PFSK-1 (cell line): ENCODE measurements at regions not wholly inside any gene's neighbourhood (a gene's known extent, or its start where the extent isn't known, plus 50 kb on each side); places are given as distances from the start of the nearest gene placed in this dataset.

Source experiments
- FOXP2 ChIP-seq: optimal IDR thresholded peaks from 2 replicates; pipeline ENCODE3; 2011; ENCODE audit warnings: borderline replicate concordance, control low read depth, inconsistent platforms; ENCODE audit not compliant: insufficient read depth; ENCODE audit errors: extremely low read length, extremely low read depth
- POLR2AphosphoS5 ChIP-seq: IDR thresholded peaks from 2 replicates; pipeline ENCODE4 v1.6.1; 2012; ENCODE audit warnings: low read depth, mild to moderate bottlenecking, control low read depth, low read length, moderate library complexity
- SIN3A ChIP-seq: IDR thresholded peaks from 2 replicates; pipeline ENCODE4 v1.6.1; 2012; ENCODE audit warnings: mild to moderate bottlenecking, low read length, moderate library complexity, borderline replicate concordance; ENCODE audit not compliant: insufficient read depth
- TAF1 ChIP-seq: IDR thresholded peaks from 2 replicates; pipeline ENCODE4 v1.6.1; 2012; ENCODE audit warnings: low read length, control low read depth, borderline replicate concordance; ENCODE audit not compliant: insufficient read depth
- TF ChIP-seq, protein P1 (sequence below), 2 experiments: IDR thresholded peaks; 2 replicates each; pipeline versions ENCODE4 v1.6.1 to v1.8.0; 2011 to 2012; ENCODE audit warnings: low read depth in 2 of 2, low read length in 2 of 2, control low read depth in 1 of 2, inconsistent platforms in 1 of 2, mild to moderate bottlenecking in 1 of 2, moderate library complexity in 1 of 2; ENCODE audit not compliant: insufficient read depth in 1 of 2

DNA sequence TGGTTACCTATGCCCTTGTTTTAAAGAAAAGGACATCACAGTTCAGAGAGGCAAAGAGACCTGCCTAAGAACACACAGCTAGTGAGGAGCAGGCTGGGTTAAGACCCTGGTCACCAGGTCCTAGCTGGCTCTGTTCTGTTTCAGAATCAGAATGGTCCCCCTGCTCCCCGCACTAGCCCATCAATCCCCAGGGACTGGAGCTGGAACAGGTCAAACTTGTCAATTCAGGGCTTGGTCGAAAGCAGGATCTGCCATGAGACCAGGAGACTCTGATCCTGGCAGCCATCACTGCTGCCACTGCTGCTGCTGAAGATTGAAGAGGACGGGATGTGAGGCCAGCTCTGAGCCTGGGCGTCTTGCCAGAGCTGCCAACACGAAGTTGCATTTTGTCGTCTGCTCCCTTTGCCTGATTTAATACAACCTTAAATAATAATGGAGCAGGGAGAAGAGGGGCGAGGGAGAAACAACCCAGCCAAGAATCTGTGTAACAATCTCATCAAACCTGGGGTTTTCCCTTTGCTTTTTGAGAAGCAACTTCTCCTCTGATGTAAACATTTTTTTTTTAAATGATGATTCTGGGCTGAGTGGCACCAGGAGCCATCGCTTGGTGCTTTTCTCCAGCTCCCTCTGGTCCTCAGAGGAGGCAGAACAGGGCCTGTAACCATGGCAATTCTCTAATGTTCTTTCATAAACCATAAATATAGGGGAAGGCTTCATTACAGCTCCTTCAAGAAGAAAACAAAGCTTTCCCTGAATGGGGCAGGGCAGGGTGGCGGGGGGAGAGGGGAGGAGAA is 119.0 kb upstream of the SORCS3 start:
- TF ChIP-seq POLR2AphosphoS5, result no peak
- no peak for TF ChIP-seq FOXP2
- no peak for TF ChIP-seq SIN3A
- no peak for TF ChIP-seq TAF1
- TF ChIP-seq, protein P1, sequence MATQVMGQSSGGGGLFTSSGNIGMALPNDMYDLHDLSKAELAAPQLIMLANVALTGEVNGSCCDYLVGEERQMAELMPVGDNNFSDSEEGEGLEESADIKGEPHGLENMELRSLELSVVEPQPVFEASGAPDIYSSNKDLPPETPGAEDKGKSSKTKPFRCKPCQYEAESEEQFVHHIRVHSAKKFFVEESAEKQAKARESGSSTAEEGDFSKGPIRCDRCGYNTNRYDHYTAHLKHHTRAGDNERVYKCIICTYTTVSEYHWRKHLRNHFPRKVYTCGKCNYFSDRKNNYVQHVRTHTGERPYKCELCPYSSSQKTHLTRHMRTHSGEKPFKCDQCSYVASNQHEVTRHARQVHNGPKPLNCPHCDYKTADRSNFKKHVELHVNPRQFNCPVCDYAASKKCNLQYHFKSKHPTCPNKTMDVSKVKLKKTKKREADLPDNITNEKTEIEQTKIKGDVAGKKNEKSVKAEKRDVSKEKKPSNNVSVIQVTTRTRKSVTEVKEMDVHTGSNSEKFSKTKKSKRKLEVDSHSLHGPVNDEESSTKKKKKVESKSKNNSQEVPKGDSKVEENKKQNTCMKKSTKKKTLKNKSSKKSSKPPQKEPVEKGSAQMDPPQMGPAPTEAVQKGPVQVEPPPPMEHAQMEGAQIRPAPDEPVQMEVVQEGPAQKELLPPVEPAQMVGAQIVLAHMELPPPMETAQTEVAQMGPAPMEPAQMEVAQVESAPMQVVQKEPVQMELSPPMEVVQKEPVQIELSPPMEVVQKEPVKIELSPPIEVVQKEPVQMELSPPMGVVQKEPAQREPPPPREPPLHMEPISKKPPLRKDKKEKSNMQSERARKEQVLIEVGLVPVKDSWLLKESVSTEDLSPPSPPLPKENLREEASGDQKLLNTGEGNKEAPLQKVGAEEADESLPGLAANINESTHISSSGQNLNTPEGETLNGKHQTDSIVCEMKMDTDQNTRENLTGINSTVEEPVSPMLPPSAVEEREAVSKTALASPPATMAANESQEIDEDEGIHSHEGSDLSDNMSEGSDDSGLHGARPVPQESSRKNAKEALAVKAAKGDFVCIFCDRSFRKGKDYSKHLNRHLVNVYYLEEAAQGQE (IDR thresholded peaks at IDR 0.05; ENCODE audit: insufficient read depth in 1 of 2, low read depth in 2 of 2, low read length in 2 of 2), result no peak

DNA sequence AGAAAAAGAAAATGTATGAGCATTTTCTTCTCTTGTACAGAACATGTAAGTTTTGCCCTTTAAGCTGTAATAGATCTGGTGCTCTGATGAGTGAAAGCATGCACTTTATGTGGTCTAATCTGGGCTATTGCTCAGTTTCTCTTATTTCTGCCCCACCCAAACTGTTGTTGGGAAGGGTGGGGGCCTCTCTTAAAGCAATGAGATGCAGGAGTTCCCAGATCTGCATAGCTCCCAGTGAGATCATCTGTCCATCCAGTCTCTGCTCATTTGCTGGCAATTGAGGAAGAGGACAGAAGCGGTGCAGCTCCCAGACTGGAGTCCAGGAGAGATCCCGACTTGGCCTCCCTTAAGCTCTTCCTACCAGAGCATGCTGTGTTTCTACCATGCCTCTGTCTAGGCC is 114.9 kb upstream of the SORCS3 start:
- no peak for TF ChIP-seq TAF1
- TF ChIP-seq, protein P1 (IDR thresholded peaks at IDR 0.05; ENCODE audit: insufficient read depth in 1 of 2, low read depth in 2 of 2, low read length in 2 of 2), result no peak
- TF ChIP-seq FOXP2, result no peak
- TF ChIP-seq SIN3A, result no peak
- TF ChIP-seq POLR2AphosphoS5, result no peak

DNA sequence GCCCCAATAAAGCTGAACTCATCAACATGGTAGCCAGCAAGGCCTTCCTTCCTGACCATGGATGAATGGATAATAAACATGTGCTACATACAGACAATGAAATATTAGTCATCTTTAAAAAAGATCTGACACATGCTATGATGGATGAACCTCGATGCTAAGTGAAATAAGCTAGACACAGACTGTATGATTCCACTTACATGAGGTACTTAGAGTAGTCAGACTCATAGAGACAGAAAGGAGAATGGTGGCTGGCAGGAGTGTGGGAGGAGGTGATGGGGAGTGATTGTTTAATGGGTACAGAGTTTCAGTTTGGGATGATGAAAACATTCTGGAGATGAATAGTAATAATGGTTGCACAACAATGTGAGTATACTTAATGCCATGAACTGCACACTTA is 114.1 kb upstream of the SORCS3 start:
- TF ChIP-seq TAF1, result no peak
- TF ChIP-seq, protein P1 (IDR thresholded peaks at IDR 0.05; ENCODE audit: insufficient read depth in 1 of 2, low read depth in 2 of 2, low read length in 2 of 2), result no peak
- no peak for TF ChIP-seq SIN3A
- TF ChIP-seq FOXP2, result no peak
- no peak for TF ChIP-seq POLR2AphosphoS5

DNA sequence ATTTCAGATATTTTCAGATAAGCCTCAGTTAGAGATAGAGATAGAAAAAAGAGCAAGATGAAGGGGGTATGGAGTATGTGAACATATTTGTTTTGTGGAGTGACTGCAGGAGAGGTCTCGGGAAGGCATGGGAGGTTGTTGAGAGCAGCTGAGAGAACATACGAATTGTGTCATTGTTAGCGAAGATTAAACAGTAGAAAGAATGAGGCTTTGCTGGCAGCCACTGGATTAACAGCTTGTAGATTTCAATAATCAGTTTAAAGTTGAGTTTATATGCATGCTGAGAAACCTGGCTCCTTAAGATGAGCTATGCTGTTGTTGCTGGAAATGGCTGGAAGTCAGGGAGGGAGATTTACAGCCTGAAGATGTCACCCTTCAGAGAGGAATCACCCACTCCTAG is 100.9 kb upstream of the SORCS3 start:
- TF ChIP-seq FOXP2 (no peak), TAF1 (no peak), POLR2AphosphoS5 (no peak), SIN3A (no peak)
- TF ChIP-seq, protein P1 (IDR thresholded peaks at IDR 0.05; ENCODE audit: insufficient read depth in 1 of 2, low read depth in 2 of 2, low read length in 2 of 2), result no peak
